ENCODE measurements at regions not wholly inside any gene's neighbourhood (a gene's known extent, or its start where the extent isn't known, plus 50 kb on each side); places are given as distances from the start of the nearest gene placed in this dataset.

- no peak for DNase-seq (ENCODE audit: low spot score)
Observed at GRCh38 chr7:124635416-124635815, 130.2 kb downstream of the GPR37 start.

DNA sequence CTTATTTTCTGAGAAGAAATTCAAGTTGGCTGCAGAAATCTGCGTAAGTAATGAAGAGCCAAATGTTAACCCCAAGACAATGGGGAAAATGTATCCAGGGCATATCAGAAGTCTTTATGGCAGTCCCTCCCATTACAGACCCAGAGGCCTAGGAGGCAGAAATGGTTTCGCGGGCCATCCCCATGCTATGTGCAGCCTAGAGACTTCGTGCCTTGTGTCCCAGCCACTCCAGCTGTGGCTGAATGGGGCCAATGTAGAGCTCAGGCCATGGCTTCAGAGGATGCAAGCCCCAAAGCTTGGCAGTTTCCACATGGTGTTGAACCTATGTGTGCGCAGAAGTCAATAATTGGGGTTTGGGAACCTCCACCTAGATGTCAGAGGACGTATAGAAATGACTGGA is 131.9 kb downstream of the GPR37 start:
- DNase-seq (ENCODE audit: low spot score) = no peak

DNA sequence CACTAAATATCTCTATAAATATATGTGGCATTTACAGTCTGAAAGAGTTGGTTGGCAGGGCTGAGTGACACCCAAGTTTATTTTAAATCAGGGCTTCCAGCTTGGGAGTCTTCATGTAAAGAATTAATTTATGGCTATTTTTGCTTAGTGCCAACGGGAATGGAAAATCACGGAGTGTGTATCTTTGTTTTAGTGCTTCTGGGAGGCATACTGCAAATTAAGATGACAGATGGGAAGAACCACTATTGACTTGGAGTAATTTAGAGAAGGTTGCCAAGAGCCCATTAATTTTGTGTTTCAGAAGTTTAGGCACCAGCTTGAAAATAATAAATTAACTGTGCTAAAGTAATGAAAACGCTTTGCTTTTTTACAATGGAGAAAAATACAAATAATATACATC is 135.2 kb downstream of the GPR37 start:
- DNase-seq (ENCODE audit: low spot score) = no peak

DNA sequence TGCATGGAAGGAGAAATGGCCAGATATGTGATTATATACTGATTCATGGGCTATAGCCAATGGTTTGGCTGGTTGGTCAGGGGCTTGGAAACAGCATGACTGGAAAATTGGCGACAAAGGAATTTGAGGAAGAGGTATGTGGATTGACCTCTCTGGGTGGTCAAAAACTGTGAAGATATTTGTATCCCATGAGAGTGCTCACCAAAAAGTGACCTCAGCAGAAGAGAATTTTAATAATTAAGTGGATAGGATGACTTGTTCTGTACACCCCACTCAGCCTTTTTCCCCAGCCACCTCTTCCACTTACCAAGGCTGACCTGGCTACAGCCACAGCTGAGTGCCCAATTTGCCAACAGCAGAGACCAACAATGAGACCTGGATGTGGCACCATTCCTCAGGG is 146.7 kb downstream of the GPR37 start:
- DNase-seq (ENCODE audit: low spot score) = no peak

GRCh38 chr7:124618051-124618450 is 147.5 kb downstream of the GPR37 start:
- peak; percentile 31 for DNase-seq (ENCODE audit: low spot score)

GRCh38 chr7:124603066-124603465 is 162.5 kb downstream of the GPR37 start:
- peak; percentile 67 for DNase-seq (ENCODE audit: low spot score)

GRCh38 chr7:124597509-124597908 is 168.1 kb downstream of the GPR37 start:
- no peak for DNase-seq (ENCODE audit: low spot score)

GRCh38 chr7:124596881-124597280 is 168.7 kb downstream of the GPR37 start:
- DNase-seq (ENCODE audit: low spot score) = no peak

DNA sequence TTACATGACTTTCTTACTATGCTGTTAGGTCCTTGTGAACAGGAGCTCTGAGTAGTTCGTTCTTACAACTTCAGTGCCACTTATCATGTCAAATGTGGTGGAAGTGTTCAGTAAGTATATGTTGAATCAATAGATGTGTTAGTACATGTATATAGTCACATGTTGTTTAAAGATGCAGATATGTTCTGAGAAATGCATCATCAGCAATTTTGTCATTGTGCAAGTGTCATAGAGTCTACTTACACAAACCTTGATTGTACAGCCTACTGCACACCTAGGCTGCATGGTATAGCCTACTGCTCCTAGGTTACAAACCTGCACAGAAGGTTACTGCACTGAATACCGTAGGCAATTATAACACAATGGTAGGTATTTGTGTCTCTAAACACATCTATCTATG is 174.8 kb downstream of the GPR37 start:
- DNase-seq (ENCODE audit: low spot score) = no peak

GRCh38 chr7:124577256-124577655 is 188.3 kb downstream of the GPR37 start:
- no peak for DNase-seq (ENCODE audit: low spot score)

DNA sequence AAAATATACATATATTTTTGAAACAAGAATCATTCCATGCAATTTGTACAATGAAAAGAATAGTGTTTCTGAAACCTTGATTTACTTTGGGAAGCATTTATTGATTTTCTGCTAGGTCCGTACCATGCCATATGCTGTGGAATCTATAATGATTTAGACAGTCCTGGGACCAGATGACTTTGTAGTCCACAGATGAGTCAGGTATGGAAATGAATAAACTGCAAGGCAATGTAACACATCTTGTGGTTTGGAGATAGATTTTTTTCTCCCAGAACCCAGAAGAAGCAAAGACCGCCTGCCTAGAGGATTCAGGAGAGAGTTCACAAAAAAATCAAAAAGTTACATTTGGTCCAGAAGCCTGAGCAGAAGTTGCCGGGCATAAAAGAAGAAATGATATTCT is 190.4 kb downstream of the GPR37 start:
- no peak for DNase-seq (ENCODE audit: low spot score)

- DNase-seq (ENCODE audit: low spot score) = no peak
Observed at GRCh38 chr7:124570558-124570957, 195.0 kb downstream of the GPR37 start.

DNA sequence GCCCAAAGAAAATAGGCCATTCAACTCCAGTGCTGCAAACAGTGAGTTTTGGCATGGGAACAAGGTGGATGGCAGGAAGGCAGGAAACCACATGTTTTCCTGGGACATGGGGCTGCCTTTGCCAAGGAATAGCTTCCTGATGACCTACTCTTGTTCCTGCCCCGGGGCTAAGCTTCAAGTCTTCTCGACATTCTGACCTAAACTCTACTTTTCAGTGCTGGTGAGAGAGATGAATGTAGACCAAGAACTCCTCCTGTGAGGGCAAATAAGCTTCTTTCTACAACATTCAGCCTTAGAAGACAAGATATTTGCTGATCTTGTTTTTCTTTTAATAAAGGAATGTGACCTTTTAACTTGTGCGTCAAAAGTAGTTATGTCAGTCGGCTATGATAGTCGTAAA is 199.0 kb downstream of the GPR37 start:
- peak; percentile 82 for DNase-seq (ENCODE audit: low spot score)

GRCh38 chr7:124557587-124557986 is 208.0 kb downstream of the GPR37 start:
- no peak for DNase-seq (ENCODE audit: low spot score)

- DNase-seq (ENCODE audit: low spot score) = no peak
Observed at GRCh38 chr7:124557101-124557500, 208.5 kb downstream of the GPR37 start.

GRCh38 chr7:124553502-124553901 is 212.1 kb downstream of the GPR37 start:
- DNase-seq (ENCODE audit: low spot score) = no peak

- DNase-seq (ENCODE audit: low spot score) = peak; percentile 64
Observed at GRCh38 chr7:124552217-124552616, 213.4 kb downstream of the GPR37 start.

GRCh38 chr7:124550036-124550435 is 215.6 kb downstream of the GPR37 start:
- DNase-seq (ENCODE audit: low spot score) = no peak

- DNase-seq (ENCODE audit: low spot score) = no peak
Observed at GRCh38 chr7:124542476-124542875, 223.1 kb downstream of the GPR37 start.

- peak; percentile 54 for DNase-seq (ENCODE audit: low spot score)
Observed at GRCh38 chr7:124536156-124536762, 229.3 kb downstream of the GPR37 start.

DNA sequence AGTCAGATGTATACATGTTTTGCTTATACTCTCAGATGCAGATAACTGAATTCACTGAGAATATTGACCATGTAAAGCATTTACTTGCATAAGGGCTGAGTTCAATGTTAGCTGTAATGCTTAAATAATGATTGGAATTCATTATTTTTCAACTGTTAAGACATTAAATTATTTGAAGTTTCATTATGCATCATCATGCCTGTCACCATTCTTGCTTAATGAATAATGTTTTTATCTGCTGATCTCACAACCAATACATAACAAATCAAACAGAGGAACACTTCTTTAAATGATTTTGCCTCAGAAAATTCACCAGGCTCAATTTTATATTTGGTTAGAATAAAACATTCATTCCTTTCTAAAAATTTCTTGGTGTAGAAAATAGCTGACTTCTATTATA is 233.4 kb downstream of the GPR37 start:
- DNase-seq (ENCODE audit: low spot score) = no peak

DNA sequence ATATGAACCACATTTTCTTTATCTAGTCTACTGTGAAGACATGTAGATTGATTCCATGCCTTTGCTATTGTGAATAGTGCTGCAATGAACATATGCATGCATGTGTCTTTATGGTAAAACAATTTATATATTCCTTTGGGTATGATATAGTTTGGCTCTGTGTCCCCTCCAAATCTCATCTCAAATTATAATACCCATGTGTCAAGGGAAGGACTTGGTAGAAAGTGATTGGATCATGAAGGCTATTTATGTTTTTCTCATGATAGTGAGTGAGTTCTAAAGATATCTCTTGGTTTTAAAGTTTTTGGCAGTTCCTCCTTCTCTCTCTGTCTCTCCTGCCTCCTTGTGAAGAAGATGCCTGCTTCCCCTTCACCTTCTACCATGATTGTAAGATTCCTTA is 248.7 kb downstream of the GPR37 start:
- DNase-seq (ENCODE audit: low spot score) = no peak

DNA sequence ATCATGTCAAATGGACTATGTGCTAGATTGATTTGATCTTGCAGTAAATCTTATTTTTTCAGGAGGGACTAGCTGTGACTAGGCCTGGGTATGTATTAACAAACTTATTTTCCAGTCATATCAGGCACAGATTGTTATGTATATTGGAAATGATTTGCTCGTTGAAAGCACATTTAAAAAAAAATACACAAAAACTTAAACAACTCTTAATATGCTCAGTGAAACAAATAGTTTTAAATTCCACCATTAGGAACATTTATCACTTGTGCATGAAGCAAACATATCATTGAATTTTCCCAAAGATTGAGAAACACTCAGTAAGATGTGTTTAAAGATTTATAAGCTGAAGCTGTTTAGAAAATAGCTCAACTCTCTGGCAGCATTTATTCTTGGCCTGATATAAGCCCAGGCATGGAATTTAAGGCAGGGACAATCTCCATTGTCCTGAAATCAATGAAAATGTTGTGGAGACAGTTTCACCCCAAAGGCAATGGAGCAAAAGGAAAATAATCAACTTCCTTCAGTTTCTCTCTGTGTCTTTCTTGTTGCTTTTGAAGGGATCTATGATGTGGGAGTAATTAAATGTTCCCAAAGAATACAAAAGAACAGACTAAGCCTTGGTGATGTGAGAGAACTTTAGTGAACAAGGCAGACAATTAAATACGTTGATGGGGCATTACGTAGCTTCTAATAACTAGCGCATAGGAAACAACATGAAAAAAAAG is 250.3 kb downstream of the GPR37 start:
- no peak for DNase-seq (ENCODE audit: low spot score)

DNA sequence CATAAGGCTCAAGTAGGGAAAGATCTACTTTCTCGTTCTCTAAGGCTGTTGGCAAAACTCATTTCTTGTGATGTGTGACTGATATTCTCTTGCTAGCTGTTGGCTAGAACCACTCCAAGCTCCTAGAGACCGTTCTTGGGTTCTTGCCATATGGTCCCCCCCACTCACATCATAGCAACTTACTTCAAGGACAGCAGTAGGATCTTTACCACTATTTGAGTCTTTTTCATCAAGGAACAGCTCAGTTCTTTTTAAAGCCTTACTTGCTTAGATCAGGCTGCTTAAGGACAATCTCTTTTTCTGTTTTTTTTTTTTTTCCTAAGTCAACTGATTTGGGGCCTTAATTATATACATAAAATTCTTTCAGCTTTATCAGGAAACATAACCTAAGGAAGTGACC is 251.1 kb downstream of the GPR37 start:
- no peak for DNase-seq (ENCODE audit: low spot score)

All from A172 (cell line).